NT2/D1 (cell line): ENCODE measurements at regions not wholly inside any gene's neighbourhood (a gene's known extent, or its start where the extent isn't known, plus 50 kb on each side); places are given as distances from the start of the nearest gene placed in this dataset.

ENCODE experiments used
- SUZ12 ChIP-seq: IDR thresholded peaks from 2 replicates; pipeline ENCODE4 v1.6.1; 2011; ENCODE audit not compliant: insufficient read length, insufficient read depth; ENCODE audit errors: extremely low read depth
- YY1 ChIP-seq: IDR thresholded peaks from 2 replicates; pipeline ENCODE4 v1.6.1; 2011; ENCODE audit not compliant: insufficient read length, insufficient read depth
- ZNF274 ChIP-seq: IDR thresholded peaks from 2 replicates; pipeline ENCODE4 v1.6.1; 2011; ENCODE audit warnings: mild to moderate bottlenecking, low read depth, low read length

- TF ChIP-seq SUZ12 (no peak), ZNF274 (no peak), YY1 (no peak)
Measured at GRCh38 chr20:11296951-11297350, 620.7 kb upstream of the BTBD3 start.
